HL-60/S4 (cell line): ENCODE measurements at regions not wholly inside any gene's neighbourhood (a gene's known extent, or its start where the extent isn't known, plus 50 kb on each side); places are given as distances from the start of the nearest gene placed in this dataset.
"Not testable (repeated sequence)": the region's sequence is repeated elsewhere in the genome, so short reads cannot be mapped to it uniquely, and the experiment has no call there.

ENCODE experiments used
- in situ Hi-C: fragments of 300-500 bp; cut with MboI; formaldehyde crosslinking; loops from 2 replicates; pipeline ENCODE4 v1.14.3; 2022; ENCODE audit warnings: low sequenced_read_pairs

GRCh38 chr14:34160619-34161018 lies 209.7 kb upstream of the EGLN3 start:
- in situ Hi-C loops, result no loop called here

- in situ Hi-C loops, result no loop called here
These were observed 206.8 kb upstream of the EGLN3 start for GRCh38 chr14:34157651-34158050.

- in situ Hi-C loops, result no loop called here
These were observed 196.6 kb upstream of the EGLN3 start for GRCh38 chr14:34147461-34147860.

- in situ Hi-C loops, result not testable (repeated sequence)
These were observed 189.3 kb upstream of the EGLN3 start for GRCh38 chr14:34140127-34140526.

- in situ Hi-C loops, result not testable (repeated sequence)
These were observed 188.6 kb upstream of the EGLN3 start for GRCh38 chr14:34139160-34140121.

- in situ Hi-C loops, result no loop called here
These were observed 187.3 kb upstream of the EGLN3 start for GRCh38 chr14:34138175-34138574.

- in situ Hi-C loops, result no loop called here
These were observed 186.3 kb upstream of the EGLN3 start for GRCh38 chr14:34137001-34137745.

- in situ Hi-C loops, result no loop called here
These were observed 184.6 kb upstream of the EGLN3 start for GRCh38 chr14:34135492-34135891.

GRCh38 chr14:34134484-34134883 lies 183.6 kb upstream of the EGLN3 start:
- in situ Hi-C loops, result no loop called here

GRCh38 chr14:34129927-34130552 lies 179.2 kb upstream of the EGLN3 start:
- in situ Hi-C loops, result no loop called here

GRCh38 chr14:34128665-34129064 lies 177.8 kb upstream of the EGLN3 start:
- in situ Hi-C loops, result no loop called here

GRCh38 chr14:34126586-34126985 lies 175.7 kb upstream of the EGLN3 start:
- in situ Hi-C loops, result no loop called here

- in situ Hi-C loops, result no loop called here
These were observed 173.7 kb upstream of the EGLN3 start for GRCh38 chr14:34124585-34124984.

GRCh38 chr14:34122650-34123049 lies 171.8 kb upstream of the EGLN3 start:
- in situ Hi-C loops, result no loop called here

GRCh38 chr14:34122081-34122480 lies 171.2 kb upstream of the EGLN3 start:
- in situ Hi-C loops, result no loop called here

GRCh38 chr14:34120185-34120977 lies 169.5 kb upstream of the EGLN3 start:
- in situ Hi-C loops, result no loop called here

GRCh38 chr14:34119107-34119858 lies 168.4 kb upstream of the EGLN3 start:
- in situ Hi-C loops, result no loop called here

GRCh38 chr14:34113991-34114390 lies 163.1 kb upstream of the EGLN3 start:
- in situ Hi-C loops, result no loop called here

GRCh38 chr14:34113005-34113511 lies 162.2 kb upstream of the EGLN3 start:
- in situ Hi-C loops, result no loop called here

GRCh38 chr14:34111953-34112352 lies 161.1 kb upstream of the EGLN3 start:
- in situ Hi-C loops, result no loop called here
